Activated T-cell treated with anti-CD3 and anti-CD28 coated beads for 24 hours (primary cell): ENCODE measurements at regions not wholly inside any gene's neighbourhood (a gene's known extent, or its start where the extent isn't known, plus 50 kb on each side); places are given as distances from the start of the nearest gene placed in this dataset.

Experiments used
- DNase-seq: peaks from one replicate; pipeline ENCODE4 v3.0.0-alpha.2; 2020; ENCODE audit warnings: low read depth

- DNase-seq, result no peak
Observed at GRCh38 chr4:99712530-99712929, 54.9 kb upstream of the C4orf54 start.

- DNase-seq, result no peak
Observed at GRCh38 chr4:99712099-99712498, 54.5 kb upstream of the C4orf54 start.

GRCh38 chr4:99711657-99712056 lies 54.0 kb upstream of the C4orf54 start:
- DNase-seq, result no peak

- DNase-seq, result no peak
Observed at GRCh38 chr4:99710681-99711345, 53.2 kb upstream of the C4orf54 start.

- no peak for DNase-seq
Observed at GRCh38 chr4:99710020-99710419, 52.4 kb upstream of the C4orf54 start.

GRCh38 chr4:99708551-99708950 lies 50.9 kb upstream of the C4orf54 start:
- DNase-seq, result no peak
